Stimulated activated CD4-positive, alpha-beta T cell treated with anti-CD3 and anti-CD28 coated beads, Interleukin-12 subunit alpha, Interleukin-12 subunit beta, amount 100 ng/mL, for 4 hours (primary cell): ENCODE measurements at regions not wholly inside any gene's neighbourhood (a gene's known extent, or its start where the extent isn't known, plus 50 kb on each side); places are given as distances from the start of the nearest gene placed in this dataset.
"Not testable (repeated sequence)": the region's sequence is repeated elsewhere in the genome, so short reads cannot be mapped to it uniquely, and the experiment has no call there.

Experiments used
- DNase-seq: peaks from one replicate; pipeline ENCODE4 v3.0.0-alpha.2; 2020

DNA sequence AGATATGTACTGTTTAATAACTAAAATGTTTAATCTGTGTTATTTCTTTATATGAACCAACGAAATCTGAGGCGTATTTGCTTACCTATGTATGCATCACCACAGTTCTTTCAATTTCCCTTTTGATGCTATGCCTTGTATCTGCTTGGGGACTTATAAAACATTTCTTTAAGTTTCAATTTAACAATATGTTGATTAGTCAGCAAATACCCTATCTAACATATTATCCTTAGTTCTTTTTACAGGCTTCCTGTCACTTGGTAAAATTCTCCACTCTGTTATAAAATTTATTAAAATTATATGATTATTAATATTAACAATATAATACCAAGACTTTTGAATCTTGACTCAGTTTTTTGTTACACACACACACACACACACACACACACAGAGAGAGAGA, 174.3 kb downstream of the CPS1 start:
- no peak for DNase-seq

DNA sequence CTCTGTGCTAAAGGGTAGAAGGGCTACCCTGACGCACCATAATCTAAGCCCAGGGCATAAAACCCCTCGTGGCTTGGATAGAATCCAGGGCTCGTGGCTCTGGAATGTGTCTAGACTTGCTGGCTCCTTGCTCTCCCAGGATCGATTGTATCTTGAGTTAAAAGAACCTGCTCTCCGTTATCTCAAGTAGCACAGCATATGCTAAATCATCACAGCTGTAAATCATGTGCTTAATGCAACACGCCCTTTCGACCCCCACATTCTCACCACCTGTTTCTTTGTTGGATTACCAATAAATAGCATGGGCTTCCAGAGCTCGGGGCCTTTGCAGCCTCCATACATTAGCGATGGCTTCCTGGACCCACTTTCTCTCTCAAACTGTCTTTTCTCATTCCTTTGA, 190.4 kb downstream of the CPS1 start:
- DNase-seq, result not testable (repeated sequence)

DNA sequence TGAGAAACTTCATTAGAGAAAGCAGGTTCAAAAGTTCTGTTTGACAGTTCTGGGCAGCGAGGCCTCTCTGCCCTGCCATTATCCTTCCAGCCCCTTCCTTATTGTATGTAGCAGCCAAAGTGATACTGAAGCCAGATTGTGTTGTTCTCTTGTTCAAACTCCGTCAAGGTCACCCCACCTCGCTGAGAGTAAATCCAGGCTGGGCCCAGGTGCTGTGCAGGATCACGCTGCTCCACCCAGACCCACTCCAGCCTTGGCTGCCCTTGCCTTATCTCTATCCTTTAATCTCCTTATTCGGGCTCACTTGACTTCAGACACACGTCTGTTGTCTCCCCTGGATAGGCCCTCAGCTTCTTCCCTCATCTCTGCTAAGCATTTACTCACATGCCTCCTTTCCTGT, 196.1 kb downstream of the CPS1 start:
- DNase-seq, result no peak

DNA sequence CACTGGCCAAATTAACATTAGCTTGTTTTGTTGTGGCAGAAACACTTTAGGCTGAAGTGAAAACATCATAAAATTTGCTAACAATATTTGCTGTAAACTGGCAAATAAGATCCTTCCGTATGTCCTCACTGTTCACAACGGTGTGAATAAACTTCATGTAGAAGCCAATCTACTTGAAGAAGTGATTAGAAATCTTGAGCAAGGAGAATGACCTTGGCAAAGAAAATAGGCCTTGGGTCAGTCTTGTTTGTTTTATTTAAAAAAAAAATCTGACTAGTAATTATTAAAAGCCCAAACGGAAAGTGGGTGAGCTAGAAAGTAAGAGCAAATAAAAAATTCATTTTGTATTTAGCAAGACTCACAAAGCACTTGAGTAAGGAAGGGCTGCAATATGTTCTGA, 197.0 kb downstream of the CPS1 start:
- DNase-seq, result no peak

DNA sequence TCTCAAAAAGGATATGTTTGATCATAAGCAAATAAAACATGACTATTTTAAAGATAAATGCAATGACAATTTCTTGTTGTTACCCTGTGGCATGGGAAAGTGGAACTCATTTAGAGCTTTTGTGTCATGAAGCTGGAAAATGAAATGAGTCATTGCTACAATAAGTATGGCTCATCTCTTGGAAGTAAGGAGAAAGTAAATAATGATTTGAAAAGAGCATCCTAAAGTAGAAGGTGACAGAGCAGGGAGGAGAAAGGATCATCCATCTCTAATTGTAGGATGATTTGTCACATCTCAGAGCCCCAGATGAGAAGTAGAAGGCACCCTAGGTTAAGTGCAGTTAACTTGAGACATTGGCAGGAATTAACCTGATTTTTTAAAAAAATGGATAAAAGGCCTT, 200.5 kb downstream of the CPS1 start:
- DNase-seq, result no peak

DNA sequence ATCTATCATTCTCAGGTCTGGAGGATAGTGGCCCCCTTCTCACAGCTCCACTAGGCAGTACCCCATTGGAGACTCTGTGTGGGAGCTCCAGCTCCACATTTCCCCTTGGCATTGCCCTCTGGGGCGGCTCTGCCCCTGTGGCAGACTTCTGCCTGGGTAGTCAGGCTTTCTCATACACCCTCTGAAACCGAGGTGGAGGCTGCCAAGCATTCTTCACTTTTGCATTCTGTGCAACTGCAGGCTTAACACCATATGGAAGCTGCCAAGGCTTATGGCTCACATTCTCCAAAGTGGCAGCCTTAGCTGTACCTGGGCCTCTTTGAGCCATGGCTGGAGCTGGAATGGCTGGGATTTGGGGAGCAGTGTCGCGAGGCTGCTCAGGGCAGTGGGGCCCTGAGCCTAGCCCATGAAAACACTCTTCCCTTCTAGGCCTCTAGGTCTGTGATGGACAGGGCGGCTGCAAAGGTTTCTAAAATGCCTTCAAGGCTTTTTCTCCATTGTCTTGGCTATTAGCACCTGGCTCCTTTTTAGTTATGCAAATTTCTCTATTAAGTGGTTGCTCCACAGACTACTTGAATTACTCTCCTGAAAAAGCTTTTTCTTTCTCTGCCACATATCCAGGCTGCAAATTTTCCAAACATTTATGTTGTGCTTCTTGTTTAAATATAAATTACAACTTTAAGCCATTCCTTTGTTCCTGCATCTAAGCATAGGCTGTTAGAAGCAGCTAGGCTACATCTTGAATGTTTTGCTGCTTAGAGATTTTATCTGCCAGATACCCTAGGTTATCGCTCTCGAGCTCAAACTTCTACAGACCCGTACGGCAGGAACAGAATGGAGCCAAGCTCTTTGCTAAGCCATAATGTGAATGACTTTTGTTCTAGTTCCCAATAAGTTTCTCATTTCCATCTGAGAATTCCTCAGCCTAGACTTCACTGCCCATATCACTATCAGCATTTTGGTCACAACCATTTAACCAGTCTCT, 206.5 kb downstream of the CPS1 start:
- DNase-seq, result no peak

DNA sequence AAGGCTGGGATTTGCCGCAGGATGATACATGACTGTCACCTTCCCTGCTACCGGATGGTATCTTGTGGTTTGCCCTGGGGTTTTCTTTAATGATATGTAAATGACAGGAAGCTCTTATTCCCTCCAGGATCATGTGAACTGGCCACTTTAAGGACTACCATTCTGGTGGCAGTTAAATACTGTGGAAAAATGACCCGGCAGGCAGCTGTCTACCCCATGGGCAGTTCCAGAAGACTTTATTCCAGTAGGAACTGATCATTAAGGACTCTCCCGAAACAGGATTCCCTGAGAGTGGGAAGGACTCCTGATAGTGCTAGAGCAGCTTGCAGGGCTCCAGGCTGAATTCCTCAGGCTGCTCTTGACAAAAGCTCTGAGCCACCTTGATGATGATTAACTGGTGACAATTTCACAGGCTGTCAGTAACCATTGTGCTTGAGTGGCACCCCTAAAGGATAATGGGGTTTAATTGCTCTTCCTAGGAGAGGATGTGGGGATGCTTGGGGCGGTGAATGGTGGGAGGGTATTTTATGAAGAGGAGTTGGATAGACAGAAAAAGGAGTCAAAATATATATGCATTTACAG, 212.0 kb downstream of the CPS1 start:
- DNase-seq, result no peak

DNA sequence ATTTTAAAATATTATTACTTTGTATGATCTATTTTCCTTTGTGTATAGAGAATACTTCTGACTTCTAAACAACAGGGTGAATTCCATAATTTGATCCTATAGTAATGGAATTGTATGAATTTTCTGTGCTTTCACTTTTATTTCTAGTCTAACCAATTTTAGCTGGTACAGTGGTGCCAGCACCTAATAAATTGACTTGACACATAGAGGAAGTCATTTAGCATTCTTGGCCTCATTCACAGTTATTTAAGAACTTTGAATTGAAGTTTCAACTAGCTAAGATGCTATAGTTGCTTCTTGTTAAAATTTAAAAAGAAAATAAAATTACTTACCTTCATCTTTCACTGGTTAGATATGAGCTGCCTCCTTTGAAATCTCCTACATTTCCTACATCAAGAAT, 220.4 kb downstream of the CPS1 start:
- DNase-seq, result no peak

DNA sequence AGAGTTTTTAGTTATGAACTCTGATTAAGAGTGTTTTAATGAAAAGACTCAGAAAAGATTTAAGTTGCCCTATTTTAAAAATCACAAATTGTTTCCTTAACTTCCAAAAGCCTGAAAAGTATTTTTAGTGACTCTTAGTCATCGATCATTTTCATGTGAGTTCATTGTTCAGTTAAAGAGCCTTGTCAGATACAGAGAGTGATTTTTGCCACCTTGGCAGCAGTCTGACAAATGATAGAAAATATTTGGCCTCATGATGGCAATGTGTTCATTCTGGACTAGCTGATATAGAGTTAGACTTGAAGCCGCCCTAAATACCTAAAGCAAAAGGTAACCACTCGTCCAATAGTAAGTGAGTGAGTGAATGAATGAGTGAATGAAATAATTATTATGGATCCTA, 225.8 kb downstream of the CPS1 start:
- DNase-seq, result no peak

DNA sequence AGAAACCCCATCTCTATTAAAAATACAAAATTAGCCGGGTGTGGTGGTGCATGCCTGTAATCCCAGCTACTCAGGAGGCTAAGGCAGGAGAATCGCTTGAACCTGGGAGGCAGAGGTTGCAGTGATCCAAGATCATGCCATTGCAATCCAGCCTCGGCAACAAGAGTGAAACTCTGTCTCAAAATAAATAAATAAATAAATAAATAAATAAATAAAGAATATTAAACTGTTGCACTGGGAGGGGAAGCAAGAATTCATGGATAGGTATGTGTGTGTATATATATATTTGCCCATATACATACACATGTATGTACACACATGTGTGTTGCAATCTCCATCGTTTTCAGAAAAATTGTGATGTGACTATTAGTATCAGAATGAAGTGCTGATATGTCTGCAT, 231.4 kb downstream of the CPS1 start:
- not testable (repeated sequence) for DNase-seq

DNA sequence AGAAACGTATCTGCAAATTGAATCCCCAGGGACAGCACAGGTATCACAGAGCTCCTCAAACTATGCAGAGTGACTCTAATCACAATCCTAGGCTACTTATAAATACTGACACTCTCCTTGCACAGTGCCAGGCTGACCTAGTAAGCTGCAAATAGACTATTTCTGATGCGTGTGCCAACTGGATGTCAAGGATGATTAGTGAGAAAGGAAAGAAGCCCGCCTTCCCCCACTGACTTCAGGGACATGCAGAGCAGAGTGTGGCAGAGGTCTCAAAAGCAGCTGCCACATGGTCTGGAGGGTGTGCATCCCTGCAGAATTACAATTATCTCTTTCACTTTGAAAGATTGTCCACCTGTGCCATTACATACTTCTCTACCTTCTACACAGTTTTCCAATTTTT, 235.6 kb downstream of the CPS1 start:
- no peak for DNase-seq

DNA sequence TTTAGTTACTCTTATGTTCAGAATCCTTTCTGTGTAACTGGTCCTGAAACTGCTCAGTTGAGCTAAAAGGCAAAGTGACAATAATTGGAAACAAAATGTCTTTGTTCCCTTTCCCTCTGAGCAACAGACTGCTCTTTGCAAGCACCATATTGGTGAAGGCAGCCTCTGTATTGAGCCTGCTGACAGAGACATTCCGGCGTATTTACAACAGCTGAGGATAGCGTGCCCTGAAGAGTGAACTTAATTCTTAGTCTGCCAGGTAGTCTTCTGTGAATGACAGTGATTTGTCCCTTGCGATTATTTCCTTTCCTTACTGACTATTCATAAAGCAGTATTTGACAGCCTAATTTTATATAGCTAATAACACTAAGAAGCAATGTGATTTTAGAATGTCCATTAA, 239.1 kb downstream of the CPS1 start:
- no peak for DNase-seq

DNA sequence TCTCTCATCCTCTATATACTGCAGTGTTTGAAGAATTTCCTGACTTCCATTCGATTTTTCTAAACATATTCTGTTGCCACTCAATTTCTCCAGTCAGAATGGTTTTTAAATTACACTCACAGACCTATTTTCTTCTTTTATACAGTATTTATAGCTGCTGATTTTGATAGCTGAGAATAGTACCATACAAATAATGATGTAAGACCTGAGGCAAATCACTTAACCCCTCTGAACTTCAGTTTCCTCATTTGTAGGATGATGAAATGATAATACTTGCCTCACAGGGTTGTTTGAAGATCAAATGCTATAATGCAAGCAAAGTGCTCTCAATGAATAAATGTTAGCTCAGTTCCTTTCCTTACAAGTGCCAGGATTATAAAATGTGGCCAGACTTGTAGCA, 241.8 kb downstream of the CPS1 start:
- DNase-seq, result no peak

DNA sequence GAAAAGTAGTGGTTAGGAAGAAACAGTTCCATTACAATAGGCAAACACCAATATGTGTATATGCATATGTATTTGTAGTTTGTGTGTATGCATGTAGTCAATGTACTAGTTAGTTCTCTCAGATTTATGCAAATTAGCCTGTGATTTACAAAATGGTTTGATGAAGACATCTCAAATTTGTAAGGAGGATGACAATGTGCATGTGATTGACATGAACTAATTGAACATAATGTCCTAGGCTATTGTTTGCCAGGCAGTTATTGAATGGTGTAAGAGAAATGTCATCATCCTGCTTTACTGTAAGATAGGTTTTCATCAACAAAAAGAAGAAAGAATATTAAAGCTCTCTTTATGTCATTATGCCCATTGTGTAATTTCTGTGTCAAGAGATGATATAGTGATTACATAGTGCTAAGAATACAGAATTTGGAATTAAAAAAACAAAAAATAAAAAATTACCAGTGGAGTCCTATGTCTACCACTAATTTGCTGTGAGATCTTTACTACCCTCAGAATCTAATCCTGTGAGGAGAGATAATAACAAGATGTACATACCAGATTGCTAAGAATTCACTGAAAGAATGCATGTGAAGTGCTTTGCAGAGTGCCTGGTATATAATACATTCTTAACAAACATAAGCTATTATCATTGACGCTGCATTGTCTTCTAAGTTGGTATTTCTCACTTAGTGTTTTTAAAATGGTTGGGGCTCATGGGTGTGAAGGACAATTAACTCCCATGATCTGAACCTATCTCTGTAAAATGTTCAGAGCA, 258.0 kb downstream of the CPS1 start:
- DNase-seq, result no peak

DNA sequence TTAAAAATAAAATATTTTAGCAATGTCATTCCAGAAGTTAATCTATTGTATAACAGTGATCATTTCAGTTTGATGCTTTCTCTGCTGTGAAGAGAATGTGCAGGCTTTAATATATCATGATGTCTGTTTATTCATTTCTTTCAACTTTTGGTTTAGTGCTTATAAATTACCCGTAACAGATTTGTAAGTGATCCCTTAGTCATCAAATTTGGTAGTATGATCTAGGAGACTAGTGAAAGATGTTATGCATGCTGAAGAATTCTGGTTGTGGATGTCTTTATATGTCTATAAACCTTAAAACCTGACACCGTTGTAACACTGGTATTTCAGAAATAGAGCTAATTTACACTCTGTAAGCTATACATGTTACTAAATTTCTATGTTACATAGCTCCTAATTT, 260.4 kb downstream of the CPS1 start:
- DNase-seq, result no peak

DNA sequence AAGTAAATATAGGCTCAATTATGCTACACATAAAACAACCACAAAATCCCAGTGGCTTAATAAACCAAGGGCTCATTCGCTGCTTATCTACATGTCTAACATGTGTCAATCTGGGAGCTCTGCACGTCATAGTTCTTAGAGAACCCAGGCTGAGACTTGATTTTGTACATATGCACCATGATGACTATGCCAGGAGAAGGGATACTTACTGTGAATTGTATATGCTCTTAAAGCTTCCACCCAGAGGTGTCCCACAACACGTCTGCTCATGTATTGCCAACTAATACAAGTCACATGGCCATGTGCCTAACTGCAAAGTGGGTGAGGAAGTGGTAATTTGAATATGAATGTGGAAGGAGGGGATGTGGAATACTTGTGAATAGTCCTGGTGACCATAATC, 262.1 kb downstream of the CPS1 start:
- no peak for DNase-seq

DNA sequence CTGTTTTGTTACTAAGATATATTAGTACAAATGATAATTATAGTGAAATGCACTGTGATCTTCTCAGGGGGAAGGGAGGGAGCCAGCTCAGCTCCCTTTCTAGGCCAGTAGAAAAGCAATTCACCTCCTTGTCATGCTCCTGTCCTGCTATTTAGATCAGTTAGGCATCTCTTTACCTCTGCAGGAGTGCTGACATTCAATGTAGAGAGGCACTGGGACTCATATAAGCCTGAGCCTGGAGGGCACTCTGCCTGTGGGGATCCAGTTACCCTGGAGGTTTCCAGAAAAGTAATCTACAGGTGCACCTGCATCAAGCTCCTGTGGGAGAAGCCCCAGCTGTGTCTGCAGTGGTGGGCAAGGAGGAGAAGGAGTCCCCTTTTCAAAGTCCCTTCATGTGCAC, 277.0 kb downstream of the CPS1 start:
- no peak for DNase-seq

DNA sequence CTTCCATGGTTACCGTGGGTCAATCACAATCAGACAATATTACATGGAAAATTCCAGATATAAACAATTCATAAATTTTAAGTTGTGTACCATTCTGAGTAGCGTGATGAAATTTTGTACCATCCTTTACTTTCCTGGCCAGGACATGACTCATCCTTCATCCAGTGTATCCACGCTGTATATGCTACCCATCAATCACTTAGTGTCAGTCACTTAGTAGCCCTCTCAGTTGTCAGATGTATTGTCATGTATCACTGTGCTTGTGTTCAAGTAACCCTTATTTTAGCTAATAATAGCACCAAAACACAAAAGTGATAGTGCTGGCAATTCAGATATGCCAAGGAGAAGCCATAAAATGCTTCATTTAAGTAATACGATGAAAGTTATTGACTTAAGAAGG, 282.6 kb downstream of the CPS1 start:
- no peak for DNase-seq

DNA sequence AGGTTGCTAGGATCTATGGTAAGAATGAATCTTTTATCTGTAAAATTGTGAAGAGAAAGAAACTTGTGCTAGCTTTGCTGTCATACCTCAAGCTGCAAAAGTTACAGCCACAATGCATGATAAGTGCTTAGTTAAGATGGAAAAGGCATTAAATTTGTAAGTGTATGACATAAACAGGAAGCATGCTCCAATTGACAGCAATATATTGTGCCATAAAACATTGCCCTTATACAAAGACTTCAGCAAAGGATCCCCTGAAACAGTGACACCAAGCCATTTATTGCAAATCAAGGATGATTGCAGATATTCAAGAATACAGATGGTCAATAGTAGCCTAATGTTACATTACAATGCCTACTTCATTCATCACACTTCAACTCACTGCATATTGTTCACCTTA, 283.1 kb downstream of the CPS1 start:
- DNase-seq, result no peak

DNA sequence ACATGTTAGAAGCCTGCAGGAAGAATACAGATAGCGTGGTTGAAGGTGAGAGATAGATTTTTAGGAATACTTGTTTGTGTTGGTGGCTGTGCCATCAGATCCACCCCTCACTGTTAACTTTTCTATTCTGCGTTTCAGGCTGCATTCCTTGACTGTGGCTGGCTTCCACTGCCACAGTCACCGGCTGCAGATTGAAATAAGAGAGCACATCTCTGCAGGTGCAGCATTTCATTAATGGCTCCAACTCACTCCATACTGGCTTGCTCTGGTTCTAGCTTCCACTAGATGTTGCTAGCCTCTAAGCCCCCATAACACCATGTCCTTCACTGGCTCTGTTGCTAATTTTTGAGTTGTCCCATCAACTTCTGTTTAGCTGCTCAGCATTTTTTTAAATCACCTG, 286.5 kb downstream of the CPS1 start:
- no peak for DNase-seq

DNA sequence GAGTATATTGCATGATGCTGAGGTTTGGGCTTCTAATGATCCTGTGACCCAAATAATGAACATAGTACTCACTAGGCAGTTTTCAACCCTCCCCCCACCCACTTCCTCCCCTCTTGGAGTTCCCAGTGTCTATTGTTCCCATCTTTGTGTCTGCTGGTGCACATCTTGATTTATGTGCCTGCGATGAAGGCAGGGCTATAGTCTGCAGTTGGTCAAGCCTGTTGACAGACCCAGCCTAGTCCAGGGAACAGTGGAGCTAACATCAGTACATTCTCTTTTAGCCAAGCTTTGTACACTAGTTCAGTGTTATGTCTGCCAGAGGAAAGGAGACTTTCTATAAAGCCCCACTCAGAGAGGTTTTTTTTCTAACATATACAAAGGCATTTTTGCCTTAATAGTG, 287.6 kb downstream of the CPS1 start:
- no peak for DNase-seq

DNA sequence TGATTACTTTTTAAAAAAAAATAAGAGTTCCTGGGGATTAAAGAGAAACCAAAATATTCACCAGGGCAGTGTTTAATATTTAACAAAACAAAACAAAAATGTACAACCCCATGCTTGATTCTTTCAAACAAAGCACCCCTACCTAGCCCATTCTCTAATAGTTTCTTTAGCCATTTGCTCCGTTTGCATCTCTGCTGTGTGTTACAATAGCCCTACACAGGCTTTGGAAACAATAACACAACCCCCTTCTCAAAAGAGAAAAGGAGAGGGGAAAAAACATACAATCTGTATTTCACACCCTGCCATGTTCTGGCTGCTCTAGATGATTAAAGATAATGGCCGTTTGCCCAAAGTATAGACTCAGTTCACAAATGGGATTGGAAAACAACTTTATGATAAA, 302.9 kb downstream of the CPS1 start:
- DNase-seq, result no peak

DNA sequence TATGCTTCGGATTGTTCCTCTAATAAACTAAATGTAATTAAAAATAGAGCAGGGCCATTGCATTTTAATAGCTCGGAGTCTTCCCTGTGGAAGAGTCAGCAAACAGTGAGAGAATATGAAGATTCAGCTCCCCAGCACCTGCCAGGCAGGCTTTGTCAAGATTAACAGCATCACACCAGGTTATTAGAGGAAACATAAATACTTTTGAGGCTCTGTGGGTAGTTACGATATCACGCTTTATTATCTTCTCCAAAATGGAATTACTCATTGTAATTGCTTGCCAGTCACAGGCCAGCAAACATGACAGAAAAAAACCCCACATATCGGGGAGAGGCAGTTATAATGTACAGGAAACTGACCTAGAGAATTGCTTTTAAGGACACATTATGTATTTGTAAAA, 303.9 kb downstream of the CPS1 start:
- DNase-seq, result no peak
